ENCODE measurements at regions not wholly inside any gene's neighbourhood (a gene's known extent, or its start where the extent isn't known, plus 50 kb on each side); places are given as distances from the start of the nearest gene placed in this dataset.

DNA sequence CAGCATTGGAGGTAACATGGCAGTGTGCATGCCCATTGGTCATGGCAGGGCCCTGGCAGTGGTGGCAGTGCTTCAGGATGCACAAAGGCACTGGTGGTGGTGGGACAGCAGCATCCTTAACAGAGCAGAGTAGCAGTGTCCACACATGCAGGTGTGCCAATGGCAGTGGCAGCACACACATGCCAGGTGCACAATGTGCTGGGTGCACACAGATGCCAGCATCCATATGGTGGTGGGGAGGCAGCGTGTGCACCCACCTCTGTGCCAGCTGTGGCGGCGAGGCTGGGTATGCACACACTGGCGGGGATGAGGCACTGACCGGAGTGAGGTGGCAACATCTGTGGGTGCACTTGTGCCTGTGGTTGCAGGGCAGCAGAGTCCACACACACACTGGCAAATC lies 150.6 kb downstream of the SI start:
- TF ChIP-seq, protein P1, sequence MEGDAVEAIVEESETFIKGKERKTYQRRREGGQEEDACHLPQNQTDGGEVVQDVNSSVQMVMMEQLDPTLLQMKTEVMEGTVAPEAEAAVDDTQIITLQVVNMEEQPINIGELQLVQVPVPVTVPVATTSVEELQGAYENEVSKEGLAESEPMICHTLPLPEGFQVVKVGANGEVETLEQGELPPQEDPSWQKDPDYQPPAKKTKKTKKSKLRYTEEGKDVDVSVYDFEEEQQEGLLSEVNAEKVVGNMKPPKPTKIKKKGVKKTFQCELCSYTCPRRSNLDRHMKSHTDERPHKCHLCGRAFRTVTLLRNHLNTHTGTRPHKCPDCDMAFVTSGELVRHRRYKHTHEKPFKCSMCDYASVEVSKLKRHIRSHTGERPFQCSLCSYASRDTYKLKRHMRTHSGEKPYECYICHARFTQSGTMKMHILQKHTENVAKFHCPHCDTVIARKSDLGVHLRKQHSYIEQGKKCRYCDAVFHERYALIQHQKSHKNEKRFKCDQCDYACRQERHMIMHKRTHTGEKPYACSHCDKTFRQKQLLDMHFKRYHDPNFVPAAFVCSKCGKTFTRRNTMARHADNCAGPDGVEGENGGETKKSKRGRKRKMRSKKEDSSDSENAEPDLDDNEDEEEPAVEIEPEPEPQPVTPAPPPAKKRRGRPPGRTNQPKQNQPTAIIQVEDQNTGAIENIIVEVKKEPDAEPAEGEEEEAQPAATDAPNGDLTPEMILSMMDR (conservative IDR thresholded peaks at IDR 0.05; ENCODE audit: control insufficient read depth, insufficient read depth, low read depth, low read length) = no peak
- no peak for DNase-seq (ENCODE audit: low read depth)
- H3K4me3 ChIP-seq (ENCODE audit: control insufficient read depth, low read depth, low read length) = no peak overlapping the region

GRCh38 chr3:164918905-164919304 lies 159.4 kb downstream of the SI start:
- no peak overlapping the region for H3K4me3 ChIP-seq (ENCODE audit: control insufficient read depth, low read depth, low read length)
- no peak for DNase-seq (ENCODE audit: low read depth)
- TF ChIP-seq, protein P1 (conservative IDR thresholded peaks at IDR 0.05; ENCODE audit: control insufficient read depth, insufficient read depth, low read depth, low read length) = no peak

- no peak for DNase-seq (ENCODE audit: low read depth)
- TF ChIP-seq, protein P1 (conservative IDR thresholded peaks at IDR 0.05; ENCODE audit: control insufficient read depth, insufficient read depth, low read depth, low read length) = no peak
- H3K4me3 ChIP-seq (ENCODE audit: control insufficient read depth, low read depth, low read length) = no peak overlapping the region
Observed at GRCh38 chr3:164912916-164913315, 165.4 kb downstream of the SI start.

DNA sequence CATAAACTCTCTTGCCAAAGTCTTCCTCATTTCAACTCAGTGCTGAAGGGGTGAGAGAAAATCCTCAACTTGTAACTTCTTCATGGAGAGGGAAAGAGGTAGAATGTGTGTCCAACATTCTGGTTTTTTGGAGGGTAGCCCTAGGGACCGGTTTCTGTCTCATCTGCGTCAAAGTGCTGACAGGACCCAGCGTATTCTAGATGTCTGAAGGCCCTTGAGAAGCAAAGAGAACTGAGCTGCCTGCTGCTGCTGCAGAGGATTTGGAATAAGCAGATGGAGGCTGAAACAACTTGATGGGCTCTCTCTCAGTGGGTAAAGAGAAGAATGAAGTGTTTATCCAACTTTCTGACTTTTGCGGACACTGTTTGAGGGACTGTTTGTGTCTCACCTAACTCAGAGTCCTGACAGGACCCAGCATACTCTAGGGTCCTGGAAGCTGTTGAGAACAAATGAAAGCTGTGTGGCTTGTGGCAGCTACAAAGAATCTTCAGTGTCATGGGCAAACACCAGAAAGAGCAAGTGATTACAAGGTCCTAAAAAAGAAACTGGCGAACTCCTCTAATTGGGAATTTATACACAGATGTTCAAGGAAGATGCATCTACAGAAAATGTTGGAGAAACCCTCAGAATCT lies 174.4 kb downstream of the SI start:
- no peak overlapping the region for H3K4me3 ChIP-seq (ENCODE audit: control insufficient read depth, low read depth, low read length)
- TF ChIP-seq, protein P1 (conservative IDR thresholded peaks at IDR 0.05; ENCODE audit: control insufficient read depth, insufficient read depth, low read depth, low read length) = no peak
- no peak for DNase-seq (ENCODE audit: low read depth)

- DNase-seq (ENCODE audit: low read depth) = no peak
- TF ChIP-seq, protein P1 (conservative IDR thresholded peaks at IDR 0.05; ENCODE audit: control insufficient read depth, insufficient read depth, low read depth, low read length) = no peak
- H3K4me3 ChIP-seq (ENCODE audit: control insufficient read depth, low read depth, low read length) = no peak overlapping the region
Observed at GRCh38 chr3:164897342-164897741, 181.0 kb downstream of the SI start.

DNA sequence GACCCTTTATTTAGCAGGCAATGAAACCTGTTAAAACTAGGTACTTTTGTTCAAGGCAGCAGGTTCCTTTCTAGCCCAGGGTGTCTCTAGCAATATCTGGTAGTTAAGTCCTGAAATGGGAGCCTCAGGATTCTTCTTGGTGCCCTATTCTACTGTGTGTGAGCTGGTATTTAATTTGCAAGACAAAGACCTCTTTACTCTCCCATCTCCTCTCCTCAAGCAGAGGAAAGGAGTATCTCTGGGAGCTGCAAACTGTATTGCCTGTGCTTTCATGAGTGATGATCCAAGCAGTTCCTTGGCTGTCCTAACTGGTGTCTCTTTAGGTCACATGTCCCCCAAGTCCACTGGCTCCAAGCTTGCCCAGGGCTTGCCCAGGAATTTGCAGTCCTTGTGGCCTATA lies 188.2 kb downstream of the SI start:
- no peak for DNase-seq (ENCODE audit: low read depth)
- H3K4me3 ChIP-seq (ENCODE audit: control insufficient read depth, low read depth, low read length) = no peak overlapping the region
- TF ChIP-seq, protein P1 (conservative IDR thresholded peaks at IDR 0.05; ENCODE audit: control insufficient read depth, insufficient read depth, low read depth, low read length) = no peak

- TF ChIP-seq, protein P1 (conservative IDR thresholded peaks at IDR 0.05; ENCODE audit: control insufficient read depth, insufficient read depth, low read depth, low read length) = no peak
- H3K4me3 ChIP-seq (ENCODE audit: control insufficient read depth, low read depth, low read length) = no peak overlapping the region
- no peak for DNase-seq (ENCODE audit: low read depth)
Observed at GRCh38 chr3:164883171-164883570, 195.1 kb downstream of the SI start.
